GM23338 (cell line): ENCODE measurements at regions not wholly inside any gene's neighbourhood (a gene's known extent, or its start where the extent isn't known, plus 50 kb on each side); places are given as distances from the start of the nearest gene placed in this dataset.
A peak's percentile ranks its signal among the peaks of the same experiment; 100 is the strongest.

Experiments used
- ATAC-seq: fragments of 200-7000 bp; cut with Tn5 transposase; 3 replicates; pipeline ENCODE4 v1.9.1; 2020
- DNase-seq: peaks from one replicate; pipeline ENCODE4 v3.0.0-alpha.2; 2015; ENCODE audit warnings: low spot score
- H2AFZ ChIP-seq: fragments of 200-600 bp; sonication (generic); 2 replicates; pipeline ENCODE4 v1.8.0; 2016; ENCODE audit warnings: antibody characterized with exemption, mild to moderate bottlenecking, moderate library complexity
- H3F3A ChIP-seq: fragments of 200-600 bp; sonication (generic); replicated peaks from 2 replicates; pipeline ENCODE4 v1.8.0; 2017; ENCODE audit warnings: antibody characterized with exemption, mixed run types, low read depth
- H3K27ac ChIP-seq: fragments of 200-600 bp; sonication (generic); 2 replicates; pipeline ENCODE4 v1.6.1; 2016; ENCODE audit warnings: low read depth
- H3K27me3 ChIP-seq: fragments of 200-600 bp; sonication (generic); 2 replicates; pipeline ENCODE4 v1.8.0; 2016; ENCODE audit warnings: mild to moderate bottlenecking, mixed run types, moderate library complexity; ENCODE audit not compliant: insufficient read depth
- H3K36me3 ChIP-seq: fragments of 200-600 bp; sonication (generic); 2 replicates; pipeline ENCODE4 v1.8.0; 2016; ENCODE audit warnings: mild to moderate bottlenecking; ENCODE audit not compliant: insufficient read depth
- H3K4me1 ChIP-seq: fragments of 200-600 bp; sonication (generic); 2 replicates; pipeline ENCODE4 v1.8.0; 2016; ENCODE audit warnings: mild to moderate bottlenecking, moderate library complexity; ENCODE audit not compliant: insufficient read depth
- H3K4me2 ChIP-seq: fragments of 200-600 bp; sonication (generic); 2 replicates; pipeline ENCODE4 v1.7.1; 2017; ENCODE audit warnings: mixed run types
- H3K4me3 ChIP-seq: fragments of 200-600 bp; sonication (generic); 2 replicates; pipeline ENCODE4 v1.6.1; 2016; ENCODE audit warnings: mixed run types
- H3K79me2 ChIP-seq: fragments of 200-600 bp; sonication (generic); replicated peaks from 2 replicates; pipeline ENCODE4 v1.8.0; 2017; ENCODE audit warnings: mild to moderate bottlenecking; ENCODE audit not compliant: insufficient read depth
- H3K9me2 ChIP-seq: fragments of 200-600 bp; sonication (generic); 2 replicates; pipeline ENCODE4 v1.8.0; 2017; ENCODE audit not compliant: insufficient read depth
- H4K20me1 ChIP-seq: fragments of 200-600 bp; sonication (generic); replicated peaks from 2 replicates; pipeline ENCODE4 v1.8.0; 2017; ENCODE audit warnings: mild to moderate bottlenecking; ENCODE audit not compliant: insufficient read depth
- H3K27ac Mint-ChIP-seq: 2 replicates; pipeline ENCODE4 v1.8.0; 2020; ENCODE audit warnings: inconsistent platforms, mild to moderate bottlenecking, moderate library complexity, mixed read lengths
- H3K27me3 Mint-ChIP-seq: 3 replicates; pipeline ENCODE4 v1.8.0; 2022; ENCODE audit warnings: low read depth, mild to moderate bottlenecking, moderate library complexity, mixed read lengths, inconsistent platforms; ENCODE audit not compliant: insufficient read depth, poor library complexity
- H3K36me3 Mint-ChIP-seq: 3 replicates; pipeline ENCODE4 v1.8.0; 2021; ENCODE audit warnings: low read depth, mild to moderate bottlenecking, inconsistent platforms, moderate library complexity, mixed read lengths
- H3K4me1 Mint-ChIP-seq: 3 replicates; pipeline ENCODE4 v1.8.0; 2020; ENCODE audit warnings: mild to moderate bottlenecking, inconsistent platforms, mixed read lengths
- H3K4me3 Mint-ChIP-seq: 3 replicates; pipeline ENCODE4 v1.8.0; 2021; ENCODE audit warnings: moderate library complexity, mild to moderate bottlenecking, inconsistent platforms, mixed read lengths
- H3K9me3 Mint-ChIP-seq: 3 replicates; pipeline ENCODE4 v1.8.0; 2020; ENCODE audit warnings: moderate library complexity, mild to moderate bottlenecking, inconsistent platforms, mixed read lengths
- CREB1 ChIP-seq: fragments of 250-450 bp; sonication (Bioruptor Pico); IDR thresholded peaks from 2 replicates; pipeline ENCODE4 v1.5.0; 2020; ENCODE audit warnings: low read depth, mild to moderate bottlenecking, moderate library complexity
- CTCF ChIP-seq, 2 experiments: fragments of 200-600 bp in 1 of 2; sonication (generic) in 1 of 2; conservative IDR thresholded peaks; 2 replicates each; pipeline versions ENCODE4 v1.5.1 to v1.6.1; 2016 to 2017; ENCODE audit warnings: antibody characterized with exemption in 2 of 2, low read depth in 2 of 2, mild to moderate bottlenecking in 2 of 2, moderate library complexity in 1 of 2
- ETS1 ChIP-seq: IDR thresholded peaks from 2 replicates; pipeline ENCODE4 v1.6.1; 2016; ENCODE audit warnings: antibody characterized with exemption
- EZH2 ChIP-seq: fragments of 200-600 bp; sonication (generic); IDR thresholded peaks from one replicate; pipeline ENCODE4 v1.8.0; 2017; ENCODE audit warnings: antibody characterized with exemption, mild to moderate bottlenecking, low read depth; ENCODE audit not compliant: unreplicated experiment
- NANOG ChIP-seq: IDR thresholded peaks from 2 replicates; pipeline ENCODE4 v1.6.1; 2016; ENCODE audit warnings: antibody characterized with exemption, borderline replicate concordance
- POLR2AphosphoS5 ChIP-seq: IDR thresholded peaks from 2 replicates; pipeline ENCODE4 v1.6.1; 2016; ENCODE audit warnings: antibody characterized with exemption, low read depth
- ZNF331 ChIP-seq: fragments of 250-450 bp; sonication (Bioruptor Pico); IDR thresholded peaks from 2 replicates; pipeline ENCODE4 v1.5.0; 2020; ENCODE audit warnings: low read depth, mild to moderate bottlenecking, moderate library complexity
- ZNF462 ChIP-seq: fragments of 250-450 bp; sonication (Bioruptor Pico); IDR thresholded peaks from 2 replicates; pipeline ENCODE4 v1.5.0; 2020; ENCODE audit warnings: mild to moderate bottlenecking, moderate library complexity

GRCh38 chr5:61817472-61818326 is 485.6 kb downstream of the ZSWIM6 start:
- Mint-ChIP-seq H3K36me3 (no peaks in the 10 kb centered on the region), H3K27ac (0 out of 2 replicates have a peak overlapping the region, but pooled peaks have one; percentile 9), H3K27me3 (peaks cover 7% of the 10 kb centered on the region), H3K4me1 (peaks cover 18% of the 10 kb centered on the region), H3K4me3 (no peak overlapping the region), H3K9me3 (no peaks in the 10 kb centered on the region)
- no peak for TF ChIP-seq ETS1
- no peak for TF ChIP-seq NANOG
- no peak for TF ChIP-seq EZH2
- peak; percentile 66 to 76 for TF ChIP-seq CTCF (conservative IDR thresholded peaks at IDR 0.05; ENCODE audit: low read depth in 2 of 2)
- TF ChIP-seq ZNF331, result no peak
- no peak for TF ChIP-seq POLR2AphosphoS5
- Histone ChIP-seq H3F3A (no peaks in the 10 kb centered on the region), H3K4me3 (no peak overlapping the region), H4K20me1 (no peaks in the 10 kb centered on the region), H3K4me2 (no peak overlapping the region), H3K4me1 (no peaks in the 10 kb centered on the region), H3K36me3 (no peaks in the 10 kb centered on the region), H3K9me2 (no peaks in the 10 kb centered on the region), H3K27me3 (no peaks in the 10 kb centered on the region), H3K79me2 (no peaks in the 10 kb centered on the region), H3K27ac (no peak overlapping the region), H2AFZ (no peak overlapping the region)
- ATAC-seq, result peak; percentile 92
- peak; percentile 71 for DNase-seq

DNA sequence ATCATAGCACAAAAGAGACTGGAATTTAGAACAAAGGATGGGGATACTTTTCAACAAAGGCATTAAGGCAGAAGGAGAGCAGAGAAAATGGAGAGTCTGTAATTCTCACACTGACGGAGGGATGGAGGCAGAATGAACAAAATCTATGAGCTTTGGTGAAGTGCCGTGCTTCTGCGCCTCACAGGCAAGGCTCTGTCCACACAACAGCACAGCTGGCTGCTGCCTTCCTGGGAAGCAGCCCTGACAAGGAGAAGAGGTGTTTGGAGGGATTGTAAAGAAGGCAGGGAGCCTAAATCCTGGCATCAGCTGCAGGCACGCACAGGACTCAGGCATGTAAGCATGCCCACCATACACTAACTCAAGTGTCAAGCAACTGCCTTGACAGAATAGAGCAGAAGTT is 485.2 kb upstream of the KIF2A start:
- no peak overlapping the region for H2AFZ ChIP-seq
- DNase-seq (no peak), ATAC-seq (no peak)
- no peaks in the 10 kb centered on the region for H3K27me3 ChIP-seq
- no peaks in the 10 kb centered on the region for H3K9me3 Mint-ChIP-seq
- H3K4me3 Mint-ChIP-seq, result no peak overlapping the region
- H3K36me3 ChIP-seq, result no peaks in the 10 kb centered on the region
- H3K27ac ChIP-seq, result no peak overlapping the region
- peaks cover 27% of the 10 kb centered on the region for H3K4me1 Mint-ChIP-seq
- peaks cover 4% of the 10 kb centered on the region; the same call in 1 of the 2 replicates for H3K4me1 ChIP-seq
- H3K4me2 ChIP-seq, result no peak overlapping the region
- no peaks in the 10 kb centered on the region for H3K79me2 ChIP-seq
- no peaks in the 10 kb centered on the region for H3F3A ChIP-seq
- peaks cover 5% of the 10 kb centered on the region for H3K27me3 Mint-ChIP-seq
- H3K27ac Mint-ChIP-seq, result no peak overlapping the region
- no peaks in the 10 kb centered on the region for H4K20me1 ChIP-seq
- no peaks in the 10 kb centered on the region for H3K36me3 Mint-ChIP-seq
- H3K4me3 ChIP-seq, result no peak overlapping the region
- H3K9me2 ChIP-seq, result no peaks in the 10 kb centered on the region
- TF ChIP-seq CREB1 (CRISPR knock-in tag), result no peak
- TF ChIP-seq ZNF462, result no peak
